ENCODE measurements at regions not wholly inside any gene's neighbourhood (a gene's known extent, or its start where the extent isn't known, plus 50 kb on each side); places are given as distances from the start of the nearest gene placed in this dataset.
A peak's percentile ranks its signal among the peaks of the same experiment; 100 is the strongest.

- H3K36me3 ChIP-seq (ENCODE audit: insufficient read depth, low read length), result no peaks in the 10 kb centered on the region
- TF ChIP-seq CTCF (IDR thresholded peaks at IDR 0.05; ENCODE audit: extremely low read depth, low read depth, low read length), result no peak
- H3K9me3 ChIP-seq (ENCODE audit: low read depth, low read length), result no peaks in the 10 kb centered on the region
- H3K4me3 ChIP-seq (ENCODE audit: insufficient read depth, low read length), result no peak overlapping the region
- peaks cover 3% of the 10 kb centered on the region for H4K20me1 ChIP-seq (ENCODE audit: insufficient read depth, low read length)
- H3K4me2 ChIP-seq (ENCODE audit: insufficient read depth, low read length), result no peak overlapping the region
- no peaks in the 10 kb centered on the region for H3K79me2 ChIP-seq (ENCODE audit: insufficient read depth, low read length)
- no peaks in the 10 kb centered on the region for H3K4me1 ChIP-seq (ENCODE audit: insufficient read depth, low read length)
- DNase-seq (ENCODE audit: insufficient read length, low spot score, missing footprints), result no peak
- no peaks in the 10 kb centered on the region for H3K27me3 ChIP-seq (ENCODE audit: insufficient read depth, low read length)
- H2AFZ ChIP-seq (ENCODE audit: low read length), result no peak overlapping the region
- no peak overlapping the region for H3K27ac ChIP-seq (ENCODE audit: low read depth, low read length)
Observed at GRCh38 chr16:86012221-86012620, 113.3 kb downstream of the IRF8 start.

GRCh38 chr16:86013867-86014266 is 114.9 kb downstream of the IRF8 start:
- Histone ChIP-seq H4K20me1 (ENCODE audit: insufficient read depth, low read length) (peaks cover 3% of the 10 kb centered on the region), H3K36me3 (ENCODE audit: insufficient read depth, low read length) (no peaks in the 10 kb centered on the region), H3K9me3 (ENCODE audit: low read depth, low read length) (no peaks in the 10 kb centered on the region), H3K27me3 (ENCODE audit: insufficient read depth, low read length) (peaks cover 6% of the 10 kb centered on the region), H3K4me2 (ENCODE audit: insufficient read depth, low read length) (no peak overlapping the region), H3K4me3 (ENCODE audit: insufficient read depth, low read length) (no peak overlapping the region), H2AFZ (ENCODE audit: low read length) (no peak overlapping the region), H3K79me2 (ENCODE audit: insufficient read depth, low read length) (no peaks in the 10 kb centered on the region), H3K27ac (ENCODE audit: low read depth, low read length) (no peak overlapping the region), H3K4me1 (ENCODE audit: insufficient read depth, low read length) (no peaks in the 10 kb centered on the region)
- no peak for TF ChIP-seq CTCF (IDR thresholded peaks at IDR 0.05; ENCODE audit: extremely low read depth, low read depth, low read length)
- no peak for DNase-seq (ENCODE audit: insufficient read length, low spot score, missing footprints)

- Histone ChIP-seq H3K9me3 (ENCODE audit: low read depth, low read length) (peaks cover 4% of the 10 kb centered on the region), H2AFZ (ENCODE audit: low read length) (no peak overlapping the region), H3K79me2 (ENCODE audit: insufficient read depth, low read length) (no peaks in the 10 kb centered on the region), H3K4me2 (ENCODE audit: insufficient read depth, low read length) (no peak overlapping the region), H3K4me1 (ENCODE audit: insufficient read depth, low read length) (no peaks in the 10 kb centered on the region), H3K4me3 (ENCODE audit: insufficient read depth, low read length) (no peak overlapping the region), H3K27me3 (ENCODE audit: insufficient read depth, low read length) (peaks cover 6% of the 10 kb centered on the region), H3K27ac (ENCODE audit: low read depth, low read length) (no peak overlapping the region), H3K36me3 (ENCODE audit: insufficient read depth, low read length) (no peaks in the 10 kb centered on the region), H4K20me1 (ENCODE audit: insufficient read depth, low read length) (peaks cover 3% of the 10 kb centered on the region)
- no peak for TF ChIP-seq CTCF (IDR thresholded peaks at IDR 0.05; ENCODE audit: extremely low read depth, low read depth, low read length)
- DNase-seq (ENCODE audit: insufficient read length, low spot score, missing footprints), result no peak
Observed at GRCh38 chr16:86015606-86016005, 116.6 kb downstream of the IRF8 start.

- peak; percentile 72 for TF ChIP-seq CTCF (IDR thresholded peaks at IDR 0.05; ENCODE audit: extremely low read depth, low read depth, low read length)
- Histone ChIP-seq H3K4me3 (ENCODE audit: insufficient read depth, low read length) (no peak overlapping the region), H3K4me2 (ENCODE audit: insufficient read depth, low read length) (no peak overlapping the region), H3K4me1 (ENCODE audit: insufficient read depth, low read length) (no peaks in the 10 kb centered on the region), H2AFZ (ENCODE audit: low read length) (no peak overlapping the region), H3K9me3 (ENCODE audit: low read depth, low read length) (peaks cover 4% of the 10 kb centered on the region), H3K27ac (ENCODE audit: low read depth, low read length) (no peak overlapping the region), H4K20me1 (ENCODE audit: insufficient read depth, low read length) (peaks cover 3% of the 10 kb centered on the region), H3K27me3 (ENCODE audit: insufficient read depth, low read length) (peaks cover 6% of the 10 kb centered on the region), H3K36me3 (ENCODE audit: insufficient read depth, low read length) (no peaks in the 10 kb centered on the region), H3K79me2 (ENCODE audit: insufficient read depth, low read length) (no peaks in the 10 kb centered on the region)
- DNase-seq (ENCODE audit: insufficient read length, low spot score, missing footprints), result peak; percentile 94
Observed at GRCh38 chr16:86016201-86016965, 117.4 kb downstream of the IRF8 start.
